ENCODE measurements at regions not wholly inside any gene's neighbourhood (a gene's known extent, or its start where the extent isn't known, plus 50 kb on each side); places are given as distances from the start of the nearest gene placed in this dataset.
"Not testable (repeated sequence)": the region's sequence is repeated elsewhere in the genome, so short reads cannot be mapped to it uniquely, and the experiment has no call there.

DNA sequence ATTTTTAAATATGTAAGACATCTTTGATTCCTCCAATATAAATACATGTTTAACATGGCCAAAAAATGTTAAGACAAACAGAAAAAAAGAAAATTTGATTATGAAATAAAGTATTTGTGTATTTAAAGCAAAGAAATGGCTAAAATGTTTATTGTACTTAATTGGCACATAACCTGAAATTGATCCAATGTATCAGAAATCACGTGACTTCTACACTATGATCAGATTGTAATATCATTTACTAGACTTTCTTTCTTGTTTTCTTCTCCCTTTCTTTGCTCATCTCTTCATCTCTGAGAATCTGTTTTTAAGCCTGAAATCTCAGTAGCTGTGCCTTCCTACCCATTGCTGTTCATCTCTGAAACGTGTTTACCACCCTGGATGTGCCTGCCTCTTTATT is 420.3 kb downstream of the RSL24D1 start:
- CTCF ChIA-PET: no interaction called here
- H3K9me3 ChIP-seq (ENCODE audit: control insufficient read depth in 1 of 2, insufficient read depth in 1 of 2, low read depth in 1 of 2, low read length in 2 of 2): peaks cover 13 to 24% of the 10 kb centered on the region in 2 experiments; a peak in 3 of 4 replicates
- H3K79me2 ChIP-seq (ENCODE audit: insufficient read depth, low read length): no peaks in the 10 kb centered on the region
- H3K27me3 ChIP-seq (ENCODE audit: insufficient read depth, low read length): no peaks in the 10 kb centered on the region
- no peaks in the 10 kb centered on the region for H3K4me1 ChIP-seq (ENCODE audit: control insufficient read depth in 1 of 2, insufficient read depth in 2 of 2, low read length in 2 of 2)
- no peak overlapping the region for H3K9ac ChIP-seq (ENCODE audit: low read length)
- no peaks in the 10 kb centered on the region for H3K9me2 ChIP-seq (ENCODE audit: insufficient read depth)
- no peak overlapping the region for H3K27ac ChIP-seq (ENCODE audit: low read depth, low read length)
- H4K20me1 ChIP-seq (ENCODE audit: insufficient read depth): no peaks in the 10 kb centered on the region
- RAD21 ChIA-PET (ENCODE audit: low non-redundant PET in 1 of 2, low total read pairs in 2 of 2, uncharacterized antibody in 2 of 2, unreplicated experiment in 2 of 2): no interaction called here
- H2AFZ ChIP-seq (ENCODE audit: low read depth, low read length, poor library complexity, severe bottlenecking): no peak overlapping the region
- no peak overlapping the region for H3K4me3 ChIP-seq (replicated peaks in 1 of 2; ENCODE audit: low read depth in 1 of 2, low read length in 2 of 2)
- intact Hi-C loops (cut with micrococcal nuclease): no loop called here
- no TSS peak for BruUV-seq (replicated peaks)
- H3K36me3 ChIP-seq (ENCODE audit: control insufficient read depth in 1 of 2, insufficient read depth in 2 of 2, low read length in 2 of 2): no peaks in the 10 kb centered on the region
- H3K4me2 ChIP-seq (ENCODE audit: low read length): no peak overlapping the region
- ATAC-seq (no peak), DNase-seq (ENCODE audit: low read depth, low spot score) (no peak)
- POLR2A ChIA-PET: no interaction called here
- TF ChIP-seq TCF7L2 (IDR thresholded peaks at IDR 0.05; ENCODE audit: borderline replicate concordance, extremely low read depth, insufficient read depth, insufficient read length) (no peak), SIN3A (IDR thresholded peaks at IDR 0.05; ENCODE audit: low read depth) (no peak)

DNA sequence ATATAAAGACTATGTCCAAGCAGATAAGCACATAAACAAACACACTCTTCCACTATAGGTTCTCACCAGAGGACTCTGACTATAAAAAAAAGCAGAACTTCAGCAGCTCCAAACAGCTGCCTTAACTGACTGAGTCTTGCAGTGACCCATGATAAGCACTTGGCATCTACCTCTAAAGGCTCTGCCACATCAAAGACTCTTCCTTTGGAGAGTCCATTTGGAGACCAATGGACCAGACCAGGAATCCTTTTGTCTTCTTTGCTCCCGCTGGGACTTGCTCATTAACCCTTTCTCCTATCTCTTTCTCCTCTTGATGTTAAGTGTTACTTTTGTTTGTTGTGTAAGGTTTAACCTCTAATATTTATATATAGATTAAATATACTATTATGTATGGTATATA is 424.1 kb downstream of the RSL24D1 start:
- H3K9me2 ChIP-seq (ENCODE audit: insufficient read depth): no peaks in the 10 kb centered on the region
- BruUV-seq (replicated peaks): no TSS peak
- intact Hi-C loops (cut with micrococcal nuclease): no loop called here
- no peak for TF ChIP-seq EGR1 (IDR thresholded peaks at IDR 0.05; ENCODE audit: low read depth)
- ChIA-PET RAD21 (ENCODE audit: low non-redundant PET in 1 of 2, low total read pairs in 2 of 2, uncharacterized antibody in 2 of 2, unreplicated experiment in 2 of 2) (no interaction called here), CTCF (no interaction called here), POLR2A (no interaction called here)
- no peaks in the 10 kb centered on the region for H3K4me1 ChIP-seq (ENCODE audit: control insufficient read depth in 1 of 2, insufficient read depth in 2 of 2, low read length in 2 of 2)
- H4K20me1 ChIP-seq (ENCODE audit: insufficient read depth): no peaks in the 10 kb centered on the region
- H3K79me2 ChIP-seq (ENCODE audit: insufficient read depth, low read length): no peaks in the 10 kb centered on the region
- H3K9me3 ChIP-seq (ENCODE audit: control insufficient read depth in 1 of 2, insufficient read depth in 1 of 2, low read depth in 1 of 2, low read length in 2 of 2): peaks cover 16 to 21% of the 10 kb centered on the region in 2 experiments; a peak in 3 of 4 replicates
- H2AFZ ChIP-seq (ENCODE audit: low read depth, low read length, poor library complexity, severe bottlenecking): no peak overlapping the region
- H3K9ac ChIP-seq (ENCODE audit: low read length): no peak overlapping the region
- no peak overlapping the region for H3K4me3 ChIP-seq (replicated peaks in 1 of 2; ENCODE audit: low read depth in 1 of 2, low read length in 2 of 2)
- DNase-seq (ENCODE audit: low read depth, low spot score): no peak
- no peak for ATAC-seq
- H3K27ac ChIP-seq (ENCODE audit: low read depth, low read length): no peak overlapping the region
- H3K36me3 ChIP-seq (ENCODE audit: control insufficient read depth in 1 of 2, insufficient read depth in 2 of 2, low read length in 2 of 2): no peaks in the 10 kb centered on the region
- no peak overlapping the region for H3K4me2 ChIP-seq (ENCODE audit: low read length)
- no peaks in the 10 kb centered on the region for H3K27me3 ChIP-seq (ENCODE audit: insufficient read depth, low read length)

DNA sequence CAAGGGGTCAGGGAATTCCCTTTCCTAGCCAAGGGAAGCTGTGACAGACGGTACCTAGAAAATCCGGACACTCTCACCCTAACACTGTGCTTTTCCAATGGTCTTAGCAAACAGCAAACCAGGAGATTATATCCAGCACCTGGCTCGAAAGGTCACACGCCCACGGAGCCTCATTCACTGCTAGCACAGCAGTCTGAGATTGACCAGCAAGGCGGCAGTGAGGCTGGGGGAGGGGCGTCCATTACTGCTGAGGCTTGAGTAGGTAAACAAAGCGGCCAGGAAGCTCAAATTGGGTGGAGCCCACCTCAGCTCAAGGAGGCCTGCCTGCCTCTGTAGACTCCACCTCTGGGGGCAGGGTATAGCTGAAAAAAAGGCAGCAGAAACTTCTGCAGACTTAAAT is 447.3 kb downstream of the RSL24D1 start:
- H3K4me2 ChIP-seq (ENCODE audit: low read length); BruUV-seq (replicated peaks); RAD21 ChIA-PET (ENCODE audit: low non-redundant PET in 1 of 2, low total read pairs in 2 of 2, uncharacterized antibody in 2 of 2, unreplicated experiment in 2 of 2); H3K27me3 ChIP-seq (ENCODE audit: insufficient read depth, low read length); H3K4me1 ChIP-seq (ENCODE audit: control insufficient read depth in 1 of 2, insufficient read depth in 2 of 2, low read length in 2 of 2); H3K36me3 ChIP-seq (ENCODE audit: control insufficient read depth in 1 of 2, insufficient read depth in 2 of 2, low read length in 2 of 2); DNase-seq (ENCODE audit: low read depth, low spot score); H3K4me3 ChIP-seq (replicated peaks in 1 of 2; ENCODE audit: low read depth in 1 of 2, low read length in 2 of 2); H3K9ac ChIP-seq (ENCODE audit: low read length); H3K27ac ChIP-seq (ENCODE audit: low read depth, low read length); CTCF ChIA-PET; H4K20me1 ChIP-seq (ENCODE audit: insufficient read depth); ATAC-seq; H3K9me2 ChIP-seq (ENCODE audit: insufficient read depth); intact Hi-C loops (cut with micrococcal nuclease); POLR2A ChIA-PET; H3K79me2 ChIP-seq (ENCODE audit: insufficient read depth, low read length); H2AFZ ChIP-seq (ENCODE audit: low read depth, low read length, poor library complexity, severe bottlenecking): not testable (repeated sequence)
- peaks cover 6 to 14% of the 10 kb centered on the region in 2 experiments; a peak in 2 of 4 replicates for H3K9me3 ChIP-seq (ENCODE audit: control insufficient read depth in 1 of 2, insufficient read depth in 1 of 2, low read depth in 1 of 2, low read length in 2 of 2)

Measured in HCT116 (cell line).